ENCODE measurements at regions not wholly inside any gene's neighbourhood (a gene's known extent, or its start where the extent isn't known, plus 50 kb on each side); places are given as distances from the start of the nearest gene placed in this dataset.

GRCh38 chr4:182022909-182023308 lies 220.3 kb upstream of the TENM3 start:
- Histone ChIP-seq H3K27me3 (ENCODE audit: insufficient read depth, low read length) (no peaks in the 10 kb centered on the region), H2AFZ (ENCODE audit: low read depth, low read length) (no peak overlapping the region), H3K4me1 (ENCODE audit: insufficient read depth, low read length) (no peaks in the 10 kb centered on the region), H3K4me3 (ENCODE audit: low read length) (no peak overlapping the region), H3K36me3 (ENCODE audit: insufficient read depth, low read length) (no peaks in the 10 kb centered on the region), H3K9me3 (ENCODE audit: low read length) (no peaks in the 10 kb centered on the region)

- no peaks in the 10 kb centered on the region for H3K36me3 ChIP-seq (ENCODE audit: insufficient read depth, low read length)
- no peaks in the 10 kb centered on the region for H3K4me1 ChIP-seq (ENCODE audit: insufficient read depth, low read length)
- H3K9me3 ChIP-seq (ENCODE audit: low read length), result no peaks in the 10 kb centered on the region
- no peak overlapping the region for H2AFZ ChIP-seq (ENCODE audit: low read depth, low read length)
- no peak overlapping the region for H3K4me3 ChIP-seq (ENCODE audit: low read length)
- no peaks in the 10 kb centered on the region for H3K27me3 ChIP-seq (ENCODE audit: insufficient read depth, low read length)
Measured at GRCh38 chr4:182023469-182023868, 219.7 kb upstream of the TENM3 start.

- Histone ChIP-seq H3K4me1 (ENCODE audit: insufficient read depth, low read length) (no peaks in the 10 kb centered on the region), H3K4me3 (ENCODE audit: low read length) (no peak overlapping the region), H3K9me3 (ENCODE audit: low read length) (no peaks in the 10 kb centered on the region), H3K36me3 (ENCODE audit: insufficient read depth, low read length) (no peaks in the 10 kb centered on the region), H3K27me3 (ENCODE audit: insufficient read depth, low read length) (no peaks in the 10 kb centered on the region), H2AFZ (ENCODE audit: low read depth, low read length) (no peak overlapping the region)
Measured at GRCh38 chr4:182042945-182043344, 200.3 kb upstream of the TENM3 start.

GRCh38 chr4:182048871-182049270 lies 194.3 kb upstream of the TENM3 start:
- H3K36me3 ChIP-seq (ENCODE audit: insufficient read depth, low read length), result no peaks in the 10 kb centered on the region
- no peaks in the 10 kb centered on the region for H3K4me1 ChIP-seq (ENCODE audit: insufficient read depth, low read length)
- no peaks in the 10 kb centered on the region for H3K27me3 ChIP-seq (ENCODE audit: insufficient read depth, low read length)

GRCh38 chr4:182056866-182057265 lies 186.3 kb upstream of the TENM3 start:
- H3K27me3 ChIP-seq (ENCODE audit: insufficient read depth, low read length), result no peaks in the 10 kb centered on the region
- H3K36me3 ChIP-seq (ENCODE audit: insufficient read depth, low read length), result no peaks in the 10 kb centered on the region
- H2AFZ ChIP-seq (ENCODE audit: low read depth, low read length), result no peak overlapping the region
- no peak overlapping the region for H3K4me3 ChIP-seq (ENCODE audit: low read length)
- H3K9me3 ChIP-seq (ENCODE audit: low read length), result no peaks in the 10 kb centered on the region
- H3K4me1 ChIP-seq (ENCODE audit: insufficient read depth, low read length), result peaks cover 4% of the 10 kb centered on the region

More at GRCh38 chr4:182048871-182049270, 194.3 kb upstream of the TENM3 start:
- no peak overlapping the region for H3K4me3 ChIP-seq (ENCODE audit: low read length)
- no peaks in the 10 kb centered on the region for H3K9me3 ChIP-seq (ENCODE audit: low read length)
- H2AFZ ChIP-seq (ENCODE audit: low read depth, low read length), result no peak overlapping the region

- Histone ChIP-seq H3K36me3 (ENCODE audit: insufficient read depth, low read length) (no peaks in the 10 kb centered on the region), H3K4me3 (ENCODE audit: low read length) (no peak overlapping the region), H3K27me3 (ENCODE audit: insufficient read depth, low read length) (no peaks in the 10 kb centered on the region), H2AFZ (ENCODE audit: low read depth, low read length) (no peak overlapping the region), H3K9me3 (ENCODE audit: low read length) (no peaks in the 10 kb centered on the region), H3K4me1 (ENCODE audit: insufficient read depth, low read length) (peaks cover under 1% of the 10 kb centered on the region)
Measured at GRCh38 chr4:182062458-182062857, 180.7 kb upstream of the TENM3 start.

- Histone ChIP-seq H3K4me1 (ENCODE audit: insufficient read depth, low read length) (peaks cover 5% of the 10 kb centered on the region), H3K4me3 (ENCODE audit: low read length) (no peak overlapping the region), H2AFZ (ENCODE audit: low read depth, low read length) (no peak overlapping the region)
Measured at GRCh38 chr4:182062936-182063335, 180.3 kb upstream of the TENM3 start.

GRCh38 chr4:182063651-182064050 lies 179.6 kb upstream of the TENM3 start:
- Histone ChIP-seq H3K27me3 (ENCODE audit: insufficient read depth, low read length) (no peaks in the 10 kb centered on the region), H3K36me3 (ENCODE audit: insufficient read depth, low read length) (no peaks in the 10 kb centered on the region), H3K9me3 (ENCODE audit: low read length) (no peaks in the 10 kb centered on the region), H3K4me3 (ENCODE audit: low read length) (no peak overlapping the region), H3K4me1 (ENCODE audit: insufficient read depth, low read length) (peaks cover 7% of the 10 kb centered on the region), H2AFZ (ENCODE audit: low read depth, low read length) (no peak overlapping the region)

More at GRCh38 chr4:182062936-182063335, 180.3 kb upstream of the TENM3 start:
- Histone ChIP-seq H3K36me3 (ENCODE audit: insufficient read depth, low read length) (no peaks in the 10 kb centered on the region), H3K27me3 (ENCODE audit: insufficient read depth, low read length) (no peaks in the 10 kb centered on the region), H3K9me3 (ENCODE audit: low read length) (no peaks in the 10 kb centered on the region)

- Histone ChIP-seq H3K4me3 (ENCODE audit: low read length) (no peak overlapping the region), H3K27me3 (ENCODE audit: insufficient read depth, low read length) (no peaks in the 10 kb centered on the region), H2AFZ (ENCODE audit: low read depth, low read length) (no peak overlapping the region), H3K9me3 (ENCODE audit: low read length) (no peaks in the 10 kb centered on the region), H3K4me1 (ENCODE audit: insufficient read depth, low read length) (peaks cover 7% of the 10 kb centered on the region), H3K36me3 (ENCODE audit: insufficient read depth, low read length) (no peaks in the 10 kb centered on the region)
Measured at GRCh38 chr4:182065255-182065654, 177.9 kb upstream of the TENM3 start.

GRCh38 chr4:182066037-182066436 lies 177.2 kb upstream of the TENM3 start:
- H3K4me1 ChIP-seq (ENCODE audit: insufficient read depth, low read length), result peaks cover 7% of the 10 kb centered on the region
- H3K4me3 ChIP-seq (ENCODE audit: low read length), result no peak overlapping the region
- H2AFZ ChIP-seq (ENCODE audit: low read depth, low read length), result no peak overlapping the region
- no peaks in the 10 kb centered on the region for H3K36me3 ChIP-seq (ENCODE audit: insufficient read depth, low read length)
- no peaks in the 10 kb centered on the region for H3K27me3 ChIP-seq (ENCODE audit: insufficient read depth, low read length)
- no peaks in the 10 kb centered on the region for H3K9me3 ChIP-seq (ENCODE audit: low read length)

- Histone ChIP-seq H3K4me1 (ENCODE audit: insufficient read depth, low read length) (peaks cover 7% of the 10 kb centered on the region), H3K9me3 (ENCODE audit: low read length) (peaks cover 3% of the 10 kb centered on the region), H3K27me3 (ENCODE audit: insufficient read depth, low read length) (no peaks in the 10 kb centered on the region), H2AFZ (ENCODE audit: low read depth, low read length) (no peak overlapping the region), H3K36me3 (ENCODE audit: insufficient read depth, low read length) (no peaks in the 10 kb centered on the region), H3K4me3 (ENCODE audit: low read length) (no peak overlapping the region)
Measured at GRCh38 chr4:182067828-182068227, 175.4 kb upstream of the TENM3 start.

GRCh38 chr4:182068920-182069319 lies 174.3 kb upstream of the TENM3 start:
- H2AFZ ChIP-seq (ENCODE audit: low read depth, low read length), result no peak overlapping the region
- H3K4me1 ChIP-seq (ENCODE audit: insufficient read depth, low read length), result peaks cover 7% of the 10 kb centered on the region
- no peak overlapping the region for H3K4me3 ChIP-seq (ENCODE audit: low read length)
- H3K27me3 ChIP-seq (ENCODE audit: insufficient read depth, low read length), result no peaks in the 10 kb centered on the region
- H3K9me3 ChIP-seq (ENCODE audit: low read length), result peaks cover 5% of the 10 kb centered on the region
- no peaks in the 10 kb centered on the region for H3K36me3 ChIP-seq (ENCODE audit: insufficient read depth, low read length)

GRCh38 chr4:182073278-182073677 lies 169.9 kb upstream of the TENM3 start:
- Histone ChIP-seq H3K9me3 (ENCODE audit: low read length) (peaks cover 5% of the 10 kb centered on the region), H3K36me3 (ENCODE audit: insufficient read depth, low read length) (no peaks in the 10 kb centered on the region), H3K4me3 (ENCODE audit: low read length) (no peak overlapping the region), H3K27me3 (ENCODE audit: insufficient read depth, low read length) (no peaks in the 10 kb centered on the region), H2AFZ (ENCODE audit: low read depth, low read length) (no peak overlapping the region), H3K4me1 (ENCODE audit: insufficient read depth, low read length) (peaks cover 4% of the 10 kb centered on the region)

GRCh38 chr4:182074139-182074538 lies 169.1 kb upstream of the TENM3 start:
- Histone ChIP-seq H3K36me3 (ENCODE audit: insufficient read depth, low read length) (no peaks in the 10 kb centered on the region), H3K4me3 (ENCODE audit: low read length) (no peak overlapping the region), H2AFZ (ENCODE audit: low read depth, low read length) (no peak overlapping the region), H3K27me3 (ENCODE audit: insufficient read depth, low read length) (no peaks in the 10 kb centered on the region), H3K4me1 (ENCODE audit: insufficient read depth, low read length) (peaks cover 4% of the 10 kb centered on the region), H3K9me3 (ENCODE audit: low read length) (peaks cover 5% of the 10 kb centered on the region)

All from neuron (in vitro differentiated cells).